ENCODE measurements at regions not wholly inside any gene's neighbourhood (a gene's known extent, or its start where the extent isn't known, plus 50 kb on each side); places are given as distances from the start of the nearest gene placed in this dataset.

GRCh38 chr15:60183366-60183765 is 179.3 kb downstream of the FOXB1 start:
- Histone ChIP-seq H3K4me3 (no peak overlapping the region), H3F3A (replicated peaks; ENCODE audit: low read depth) (no peaks in the 10 kb centered on the region), H2AFZ (no peak overlapping the region), H3K4me2 (no peak overlapping the region), H3K4me1 (ENCODE audit: insufficient read depth) (peaks cover 3% of the 10 kb centered on the region; the same call in 1 of the 2 replicates), H3K9me2 (ENCODE audit: insufficient read depth) (no peaks in the 10 kb centered on the region), H3K36me3 (ENCODE audit: insufficient read depth) (no peaks in the 10 kb centered on the region; the same call in 1 of the 2 replicates), H3K27me3 (ENCODE audit: insufficient read depth) (no peaks in the 10 kb centered on the region), H4K20me1 (replicated peaks; ENCODE audit: insufficient read depth) (no peaks in the 10 kb centered on the region), H3K27ac (ENCODE audit: low read depth) (no peak overlapping the region), H3K79me2 (replicated peaks; ENCODE audit: insufficient read depth) (no peaks in the 10 kb centered on the region)
- H3K9me3 Mint-ChIP-seq: peaks cover 8% of the 10 kb centered on the region; the same call in 2 of the 3 replicates
- no peaks in the 10 kb centered on the region for H3K36me3 Mint-ChIP-seq (ENCODE audit: low read depth)
- H3K27ac Mint-ChIP-seq: no peak overlapping the region
- TF ChIP-seq CREB1 (CRISPR knock-in tag; IDR thresholded peaks at IDR 0.05; ENCODE audit: low read depth): no peak
- no peak for TF ChIP-seq ZNF331 (CRISPR knock-in tag; IDR thresholded peaks at IDR 0.05; ENCODE audit: low read depth)
- no peak for TF ChIP-seq NANOG (IDR thresholded peaks at IDR 0.05; ENCODE audit: borderline replicate concordance)
- no peak for TF ChIP-seq JUNB (IDR thresholded peaks at IDR 0.05; ENCODE audit: unreplicated experiment)
- no peak for TF ChIP-seq EZH2phosphoT487 (IDR thresholded peaks at IDR 0.05; ENCODE audit: unreplicated experiment)
- TF ChIP-seq POLR2AphosphoS5 (IDR thresholded peaks at IDR 0.05; ENCODE audit: low read depth): no peak
- TF ChIP-seq REST (IDR thresholded peaks at IDR 0.05; ENCODE audit: unreplicated experiment): no peak
- no peak for TF ChIP-seq ETS1 (IDR thresholded peaks at IDR 0.05)
- TF ChIP-seq ZNF114 (CRISPR knock-in tag; IDR thresholded peaks at IDR 0.05): no peak
- no peak for TF ChIP-seq EZH2 (IDR thresholded peaks at IDR 0.05; ENCODE audit: low read depth, unreplicated experiment)
- TF ChIP-seq ZNF462 (CRISPR knock-in tag; IDR thresholded peaks at IDR 0.05): no peak
- TF ChIP-seq CTCF (conservative IDR thresholded peaks at IDR 0.05; ENCODE audit: low read depth in 2 of 2): no peak
- TF ChIP-seq STAT1 (IDR thresholded peaks at IDR 0.05; ENCODE audit: unreplicated experiment): no peak
- DNase-seq (ENCODE audit: low spot score): no peak
- H3K4me3 Mint-ChIP-seq: no peak overlapping the region
- H3K27me3 Mint-ChIP-seq (ENCODE audit: insufficient read depth, low read depth, poor library complexity): peaks cover 1% of the 10 kb centered on the region
- no peaks in the 10 kb centered on the region for H3K4me1 Mint-ChIP-seq
- ATAC-seq: no peak
